GM19240 (cell line): ENCODE measurements at regions not wholly inside any gene's neighbourhood (a gene's known extent, or its start where the extent isn't known, plus 50 kb on each side); places are given as distances from the start of the nearest gene placed in this dataset.

Experiments used
- DNase-seq: peaks from one replicate; pipeline ENCODE4 v3.0.0; 2011; ENCODE audit warnings: low spot score; ENCODE audit not compliant: insufficient read length

GRCh38 chr16:55263271-55264250, 60.4 kb upstream of the IRX6 start:
- DNase-seq = no peak

GRCh38 chr16:55264949-55265348, 59.1 kb upstream of the IRX6 start:
- no peak for DNase-seq

- DNase-seq = no peak
Observed at GRCh38 chr16:55265926-55266325, 58.1 kb upstream of the IRX6 start.

- no peak for DNase-seq
Observed at GRCh38 chr16:55271945-55272513, 52.0 kb upstream of the IRX6 start.

- DNase-seq = no peak
Observed at GRCh38 chr16:55272744-55273143, 51.3 kb upstream of the IRX6 start.

- no peak for DNase-seq
Observed at GRCh38 chr16:55273356-55273755, 50.6 kb upstream of the IRX6 start.

GRCh38 chr16:55273959-55274358, 50.0 kb upstream of the IRX6 start:
- no peak for DNase-seq
